Mesodermal cell (in vitro differentiated cells): ENCODE measurements at regions not wholly inside any gene's neighbourhood (a gene's known extent, or its start where the extent isn't known, plus 50 kb on each side); places are given as distances from the start of the nearest gene placed in this dataset.
"Not testable (repeated sequence)": the region's sequence is repeated elsewhere in the genome, so short reads cannot be mapped to it uniquely, and the experiment has no call there.

Experiments
- H3K27ac ChIP-seq: 2 replicates; pipeline ENCODE4 v1.7.0; 2013; ENCODE audit warnings: mild to moderate bottlenecking, low read depth, low read length, moderate library complexity; ENCODE audit not compliant: severe bottlenecking
- H3K36me3 ChIP-seq: 2 replicates; pipeline ENCODE4 v1.7.1; 2013; ENCODE audit warnings: mild to moderate bottlenecking, low read length, moderate library complexity; ENCODE audit not compliant: control insufficient read depth, insufficient read depth
- H3K4me1 ChIP-seq: one replicate; pipeline ENCODE4 v1.7.1; 2013; ENCODE audit warnings: mild to moderate bottlenecking, low read length; ENCODE audit not compliant: insufficient read depth, control insufficient read depth, poor library complexity, severe bottlenecking
- H3K4me3 ChIP-seq: 2 replicates; pipeline ENCODE4 v1.7.0; 2013; ENCODE audit warnings: low read length, control low read depth, mild to moderate bottlenecking; ENCODE audit not compliant: insufficient read depth, poor library complexity, severe bottlenecking; ENCODE audit errors: extremely low read depth
- H3K9me3 ChIP-seq: 2 replicates; pipeline ENCODE4 v1.7.1; 2013; ENCODE audit warnings: mild to moderate bottlenecking, low read length, moderate library complexity; ENCODE audit not compliant: control insufficient read depth
- WGBS, 2 experiments: methylation state at CpG; one replicate each; pipeline ENCODE4 v1.1.5; 2013; ENCODE audit warnings: missing lambda C conversion rate in 2 of 2; ENCODE audit not compliant: insufficient coverage in 2 of 2; 5-methylcytosine and 5-hydroxymethylcytosine counted together

- WGBS, 2 experiments, result 45 to 54% methylated on average over 3 to 6 of the region's 6 CpGs
- peak overlapping the region; percentile 90 for H3K27ac ChIP-seq
- peaks cover 10% of the 10 kb centered on the region for H3K4me1 ChIP-seq
Measured at GRCh38 chr15:67945951-67946700, 106.3 kb upstream of the RNU6-1 start.

DNA sequence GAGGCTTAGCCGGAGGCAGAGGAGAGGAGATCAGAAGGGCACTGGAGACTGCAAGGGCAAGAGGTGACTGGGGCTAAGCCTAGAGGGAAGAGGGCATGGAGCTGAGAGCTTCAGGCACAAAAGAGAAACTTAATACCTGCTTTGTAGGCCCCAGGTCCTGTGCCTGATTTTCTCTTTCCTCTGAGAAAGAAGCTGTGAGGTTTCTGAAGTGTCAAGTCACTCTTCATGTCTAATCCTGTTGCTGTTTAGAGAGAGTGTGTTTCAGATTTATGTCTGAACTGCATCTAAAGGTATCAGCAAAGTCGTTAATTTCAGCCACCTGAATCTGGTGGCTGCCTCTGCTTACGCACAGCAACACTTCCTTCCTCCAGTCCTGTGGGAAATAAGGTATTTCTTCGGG, 106.9 kb upstream of the RNU6-1 start:
- 65 to 67% methylated on average over 1 of the region's 4 CpGs for WGBS, 2 experiments
- no peaks in the 10 kb centered on the region for H3K36me3 ChIP-seq
- H3K4me1 ChIP-seq, result peaks cover 9% of the 10 kb centered on the region
- H3K4me3 ChIP-seq, result no peak overlapping the region
- peak overlapping the region; percentile 90 for H3K27ac ChIP-seq
- no peaks in the 10 kb centered on the region for H3K9me3 ChIP-seq

More at GRCh38 chr15:67945951-67946700, 106.3 kb upstream of the RNU6-1 start:
- Histone ChIP-seq H3K36me3 (no peaks in the 10 kb centered on the region), H3K4me3 (no peak overlapping the region), H3K9me3 (no peaks in the 10 kb centered on the region)

DNA sequence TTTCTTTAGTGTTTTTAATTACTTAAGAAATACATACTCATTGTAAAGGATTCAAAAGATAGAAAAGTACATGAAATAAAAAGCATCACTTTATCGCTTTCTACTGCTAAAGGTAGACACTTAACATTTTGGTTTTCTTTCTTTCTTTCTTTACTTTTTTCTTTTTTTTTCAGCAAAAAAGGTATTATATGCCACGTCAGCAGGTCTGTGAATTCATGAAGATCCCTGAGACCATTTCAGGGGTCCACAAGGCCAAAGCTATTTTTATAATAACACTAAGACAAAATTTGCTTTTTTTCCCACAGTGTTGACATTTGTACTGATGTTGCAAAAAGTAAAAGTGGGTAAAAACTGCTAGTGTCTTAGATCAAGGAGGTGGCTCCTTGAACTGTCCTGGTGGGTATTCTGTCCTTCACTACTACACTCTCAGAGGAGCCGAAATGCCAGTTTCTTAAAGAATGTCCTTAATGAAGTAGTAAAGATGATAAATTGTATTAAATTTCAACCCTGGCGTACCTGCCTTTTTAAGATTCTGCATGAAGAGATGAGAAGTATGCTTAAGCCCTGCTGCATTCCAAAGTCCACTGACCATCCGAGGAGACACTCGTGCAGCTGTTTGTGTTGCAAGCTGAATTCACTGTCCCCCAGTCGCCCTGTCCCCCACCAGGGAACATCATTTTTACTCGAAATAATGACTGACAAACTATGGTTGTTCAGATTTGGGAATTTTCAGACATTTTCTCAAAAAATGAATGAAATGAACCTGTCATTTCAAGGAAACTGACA, 106.7 kb upstream of the PIAS1 start:
- WGBS, 2 experiments, result 91 to 98% methylated on average over 5 to 7 of the region's 8 CpGs
- H3K36me3 ChIP-seq, result no peaks in the 10 kb centered on the region
- H3K4me3 ChIP-seq, result no peak overlapping the region
- H3K9me3 ChIP-seq, result no peaks in the 10 kb centered on the region
- no peak overlapping the region for H3K27ac ChIP-seq
- peaks cover 9% of the 10 kb centered on the region for H3K4me1 ChIP-seq

DNA sequence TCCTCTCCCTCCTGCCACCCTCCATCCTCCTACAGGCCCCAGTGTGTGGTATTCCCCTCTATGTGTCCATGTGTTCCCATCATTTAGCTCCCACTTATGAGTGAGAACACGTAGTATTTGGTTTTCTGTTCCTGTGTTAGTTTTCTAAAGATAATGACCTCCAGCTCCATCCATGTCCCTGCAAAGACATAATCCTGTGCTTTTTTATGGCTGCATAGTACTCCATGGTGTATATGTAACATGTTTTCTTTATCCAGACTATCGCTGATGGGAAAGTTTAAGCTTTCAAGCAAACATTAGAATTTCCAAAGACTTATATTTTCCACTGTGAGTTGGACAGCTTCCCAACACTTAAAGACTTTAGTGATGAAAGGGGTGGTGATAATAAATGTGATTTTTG, 105.9 kb upstream of the PIAS1 start:
- 86% methylated on average over 1 of the region's 2 CpGs; no CpG with 5 or more reads in 1 of the 2 experiments for WGBS, 2 experiments
- H3K4me1 ChIP-seq, result peaks cover 9% of the 10 kb centered on the region
- no peaks in the 10 kb centered on the region for H3K9me3 ChIP-seq
- no peak overlapping the region for H3K27ac ChIP-seq
- no peaks in the 10 kb centered on the region for H3K36me3 ChIP-seq
- H3K4me3 ChIP-seq, result no peak overlapping the region

- 100% methylated on average over 1 of the region's 3 CpGs; no CpG with 5 or more reads in 1 of the 2 experiments for WGBS, 2 experiments
Measured at GRCh38 chr15:67951187-67951586, 102.9 kb upstream of the PIAS1 start.

DNA sequence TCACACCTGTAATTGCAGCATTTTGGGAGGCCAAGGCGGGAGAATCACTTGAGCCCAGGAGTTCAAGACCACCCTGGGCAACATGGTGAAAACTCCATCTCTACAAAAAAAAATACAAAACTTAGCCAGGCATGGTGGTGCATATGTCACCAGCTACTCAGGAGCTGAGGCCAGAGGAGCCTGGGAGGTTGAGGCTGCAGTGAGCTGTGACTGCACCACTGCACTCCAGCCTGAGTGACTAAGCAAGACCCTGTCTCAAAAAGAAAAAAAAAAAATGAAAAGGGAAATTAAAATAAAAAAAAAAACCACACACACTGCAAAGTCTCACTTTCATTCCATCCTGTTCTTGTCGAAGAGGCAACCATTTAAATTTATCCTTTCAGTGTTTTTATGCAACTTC, 100.8 kb upstream of the PIAS1 start:
- WGBS, 2 experiments, result 89 to 92% methylated on average over 2 of the region's 2 CpGs
- H3K4me1 ChIP-seq, result no peaks in the 10 kb centered on the region
- no peak overlapping the region for H3K4me3 ChIP-seq
- H3K27ac ChIP-seq, result no peak overlapping the region
- peaks cover 2% of the 10 kb centered on the region for H3K9me3 ChIP-seq
- no peaks in the 10 kb centered on the region for H3K36me3 ChIP-seq

More at GRCh38 chr15:67951187-67951586, 102.9 kb upstream of the PIAS1 start:
- H3K9me3 ChIP-seq, H3K4me3 ChIP-seq, H3K36me3 ChIP-seq, H3K27ac ChIP-seq, H3K4me1 ChIP-seq: not testable (repeated sequence)

DNA sequence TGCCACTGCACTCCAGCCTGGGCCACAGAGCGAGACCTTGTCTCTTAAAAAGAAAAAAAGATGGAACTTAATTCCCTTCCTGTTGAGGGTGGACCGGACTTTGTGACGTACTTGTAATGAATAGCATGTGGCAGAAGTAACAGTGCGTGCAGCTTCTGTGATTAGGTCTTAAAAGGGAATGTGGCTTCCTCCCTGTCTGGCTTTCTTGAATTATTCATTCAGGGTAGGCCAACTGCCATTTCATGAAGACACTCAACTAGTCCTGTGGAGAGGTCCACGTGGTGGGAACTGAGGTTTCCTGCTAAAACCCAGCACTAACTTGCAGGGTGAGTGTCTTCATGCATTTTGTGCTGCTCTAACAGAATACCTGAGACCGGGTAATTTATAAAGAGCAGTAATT, 98.9 kb upstream of the PIAS1 start:
- no peaks in the 10 kb centered on the region for H3K36me3 ChIP-seq
- H3K4me1 ChIP-seq, result no peaks in the 10 kb centered on the region
- WGBS, 2 experiments, result 93 to 98% methylated on average over 5 to 6 of the region's 6 CpGs
- H3K27ac ChIP-seq, result no peak overlapping the region
- H3K9me3 ChIP-seq, result peaks cover 2% of the 10 kb centered on the region
- no peak overlapping the region for H3K4me3 ChIP-seq

DNA sequence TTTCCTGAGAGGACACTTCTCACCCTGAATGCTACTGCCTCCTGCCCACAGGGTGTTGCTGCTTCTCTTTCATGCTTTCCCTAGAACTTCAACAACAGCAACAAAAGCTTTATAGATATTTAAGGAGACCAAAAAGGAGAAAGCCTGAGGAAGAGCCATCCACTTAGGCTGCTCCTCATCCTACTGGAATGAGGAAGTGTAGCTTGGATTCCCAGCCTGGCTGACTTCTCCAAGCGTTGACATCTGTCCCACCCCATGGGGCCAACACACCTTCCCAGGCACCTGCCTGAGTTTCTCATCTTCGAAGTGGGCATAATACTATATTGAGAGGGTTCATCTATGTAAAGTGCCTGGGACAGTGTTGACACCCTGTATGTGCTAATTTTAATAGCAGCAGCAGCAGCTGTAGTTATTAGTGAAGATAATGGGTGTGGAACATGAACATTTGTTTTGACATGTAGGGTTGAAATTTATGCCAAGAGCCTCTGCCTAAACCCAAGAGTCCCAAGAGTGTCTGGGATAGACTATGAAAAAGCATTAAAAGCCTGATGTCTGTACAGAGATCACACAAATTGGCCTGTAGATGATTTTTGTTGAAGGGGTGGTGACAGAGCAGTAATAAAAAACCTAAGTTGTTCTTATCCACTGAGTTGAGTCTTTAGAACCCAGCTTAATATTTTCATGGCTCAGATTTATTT, 96.5 kb upstream of the PIAS1 start:
- H3K4me1 ChIP-seq, result no peaks in the 10 kb centered on the region
- H3K27ac ChIP-seq, result no peak overlapping the region
- no peaks in the 10 kb centered on the region for H3K36me3 ChIP-seq
- H3K9me3 ChIP-seq, result peaks cover 2% of the 10 kb centered on the region
- no peak overlapping the region for H3K4me3 ChIP-seq
- 100% methylated on average over 1 of the region's 2 CpGs; no CpG with 5 or more reads in 1 of the 2 experiments for WGBS, 2 experiments

GRCh38 chr15:67967871-67968431, 86.2 kb upstream of the PIAS1 start:
- WGBS, 2 experiments, result 5 to 10% methylated on average over 16 to 22 of the region's 30 CpGs
- Histone ChIP-seq H3K36me3 (no peaks in the 10 kb centered on the region), H3K4me3 (peak overlapping the region; percentile 35), H3K9me3 (no peaks in the 10 kb centered on the region), H3K4me1 (peaks cover 13% of the 10 kb centered on the region), H3K27ac (peak overlapping the region; percentile 73)

GRCh38 chr15:67968564-67968963, 85.6 kb upstream of the PIAS1 start:
- no peak overlapping the region for H3K4me3 ChIP-seq
- H3K4me1 ChIP-seq, result peaks cover 13% of the 10 kb centered on the region
- H3K9me3 ChIP-seq, result no peaks in the 10 kb centered on the region
- H3K36me3 ChIP-seq, result no peaks in the 10 kb centered on the region
- 47 to 73% methylated on average over 4 to 5 of the region's 6 CpGs for WGBS, 2 experiments
- peak overlapping the region; percentile 73 for H3K27ac ChIP-seq
